ENCODE measurements at regions not wholly inside any gene's neighbourhood (a gene's known extent, or its start where the extent isn't known, plus 50 kb on each side); places are given as distances from the start of the nearest gene placed in this dataset.

DNA sequence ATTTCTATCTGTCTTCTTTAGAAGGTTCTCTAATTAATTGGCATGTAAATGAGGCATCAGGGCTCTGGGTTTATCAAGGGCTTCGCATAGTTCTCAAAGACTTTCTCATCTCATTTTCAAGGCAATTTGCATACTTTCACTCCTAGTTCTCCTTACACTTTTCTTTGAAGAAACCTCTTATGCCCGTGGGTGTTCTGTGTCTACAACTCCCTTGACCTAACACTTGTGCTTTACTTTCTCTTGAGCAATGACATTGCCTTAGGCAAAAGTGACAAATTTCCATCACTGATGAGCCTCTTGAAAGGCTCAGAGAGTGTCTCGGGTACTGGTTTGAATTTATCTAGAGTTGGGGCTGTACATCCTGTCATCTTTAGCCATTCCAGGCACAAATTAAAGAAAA, 74.7 kb upstream of the ITPRID1 start:
- Histone ChIP-seq H3K36me3 (no peaks in the 10 kb centered on the region), H3K9me3 (no peaks in the 10 kb centered on the region), H3K4me1 (no peaks in the 10 kb centered on the region), H3K27me3 (no peaks in the 10 kb centered on the region), H3K27ac (no peak overlapping the region), H3K4me3 (no peak overlapping the region)
- TF ChIP-seq, protein P1, sequence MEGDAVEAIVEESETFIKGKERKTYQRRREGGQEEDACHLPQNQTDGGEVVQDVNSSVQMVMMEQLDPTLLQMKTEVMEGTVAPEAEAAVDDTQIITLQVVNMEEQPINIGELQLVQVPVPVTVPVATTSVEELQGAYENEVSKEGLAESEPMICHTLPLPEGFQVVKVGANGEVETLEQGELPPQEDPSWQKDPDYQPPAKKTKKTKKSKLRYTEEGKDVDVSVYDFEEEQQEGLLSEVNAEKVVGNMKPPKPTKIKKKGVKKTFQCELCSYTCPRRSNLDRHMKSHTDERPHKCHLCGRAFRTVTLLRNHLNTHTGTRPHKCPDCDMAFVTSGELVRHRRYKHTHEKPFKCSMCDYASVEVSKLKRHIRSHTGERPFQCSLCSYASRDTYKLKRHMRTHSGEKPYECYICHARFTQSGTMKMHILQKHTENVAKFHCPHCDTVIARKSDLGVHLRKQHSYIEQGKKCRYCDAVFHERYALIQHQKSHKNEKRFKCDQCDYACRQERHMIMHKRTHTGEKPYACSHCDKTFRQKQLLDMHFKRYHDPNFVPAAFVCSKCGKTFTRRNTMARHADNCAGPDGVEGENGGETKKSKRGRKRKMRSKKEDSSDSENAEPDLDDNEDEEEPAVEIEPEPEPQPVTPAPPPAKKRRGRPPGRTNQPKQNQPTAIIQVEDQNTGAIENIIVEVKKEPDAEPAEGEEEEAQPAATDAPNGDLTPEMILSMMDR (IDR thresholded peaks at IDR 0.05) = no peak
- DNase-seq (no peak), FAIRE-seq (no peak), ATAC-seq (no peak)
- WGBS, 2 donors = 58 to 60% methylated on average over 3 of the region's 3 CpGs
- intact Hi-C loops (cut with DNase I) = no loop called here

DNA sequence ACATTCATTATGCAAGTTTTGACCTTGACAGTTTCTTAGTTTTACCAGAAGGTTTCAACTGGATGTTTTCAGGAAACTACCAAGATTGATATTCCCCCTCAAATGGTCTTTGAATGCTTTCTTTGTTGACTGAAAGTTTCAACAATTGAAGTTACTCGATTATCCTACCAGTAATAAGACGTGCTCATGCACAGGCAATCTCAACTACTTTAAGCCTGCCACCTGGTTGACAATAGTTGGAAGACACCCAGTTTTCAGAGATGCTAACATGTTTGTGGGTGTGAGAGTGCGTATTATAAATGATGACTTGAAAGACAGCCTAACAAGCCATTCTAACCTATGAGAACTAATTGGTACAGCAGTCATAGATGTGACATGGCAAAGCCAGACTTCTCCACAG, 73.4 kb upstream of the ITPRID1 start:
- TF ChIP-seq, protein P1 (IDR thresholded peaks at IDR 0.05) = no peak
- Histone ChIP-seq H3K27me3 (no peaks in the 10 kb centered on the region), H3K9me3 (no peaks in the 10 kb centered on the region), H3K4me3 (no peak overlapping the region), H3K4me1 (no peaks in the 10 kb centered on the region), H3K27ac (no peak overlapping the region), H3K36me3 (no peaks in the 10 kb centered on the region)
- 35 to 50% methylated on average over 3 of the region's 3 CpGs for WGBS, 2 donors
- intact Hi-C loops (cut with DNase I) = loop anchor here in 1 of 3 donors (5.0 to 10.0 kb wide), 2 partner anchors 192 to 294 kb away; no protein-coding TSS in a partner anchor
- no peak for DNase-seq
- no peak for FAIRE-seq
- ATAC-seq = no peak

DNA sequence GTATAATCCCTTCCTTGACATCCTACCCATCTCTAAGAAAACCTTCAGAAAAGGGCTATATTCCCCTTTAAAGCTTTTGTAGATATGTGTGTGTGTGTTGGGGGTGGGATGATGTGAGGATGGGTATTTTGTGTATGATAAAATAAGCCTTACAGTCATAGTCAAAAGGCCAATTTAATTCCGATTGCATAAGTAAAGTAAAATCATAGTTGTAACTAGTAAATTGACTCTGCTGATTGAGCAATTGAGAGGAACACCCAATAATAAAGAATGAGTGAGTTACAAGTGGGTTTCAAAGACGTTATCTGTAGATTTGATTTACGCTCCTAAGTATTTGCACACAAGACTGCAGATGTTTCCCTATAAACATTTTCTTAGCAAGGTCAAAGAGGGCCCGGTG, 71.3 kb upstream of the ITPRID1 start:
- no peak for ATAC-seq
- no peaks in the 10 kb centered on the region for H3K36me3 ChIP-seq
- FAIRE-seq = no peak
- 26 to 27% methylated on average over 4 of the region's 4 CpGs for WGBS, 2 donors
- no peaks in the 10 kb centered on the region for H3K27me3 ChIP-seq
- H3K4me1 ChIP-seq = no peaks in the 10 kb centered on the region
- H3K9me3 ChIP-seq = no peaks in the 10 kb centered on the region
- no peak overlapping the region for H3K4me3 ChIP-seq
- no peak for DNase-seq
- intact Hi-C loops (cut with DNase I) = loop anchor here in 1 of 3 donors (5.0 to 10.0 kb wide), 2 partner anchors 190 to 292 kb away; no protein-coding TSS in a partner anchor
- TF ChIP-seq, protein P1 (IDR thresholded peaks at IDR 0.05) = no peak
- H3K27ac ChIP-seq = no peak overlapping the region

DNA sequence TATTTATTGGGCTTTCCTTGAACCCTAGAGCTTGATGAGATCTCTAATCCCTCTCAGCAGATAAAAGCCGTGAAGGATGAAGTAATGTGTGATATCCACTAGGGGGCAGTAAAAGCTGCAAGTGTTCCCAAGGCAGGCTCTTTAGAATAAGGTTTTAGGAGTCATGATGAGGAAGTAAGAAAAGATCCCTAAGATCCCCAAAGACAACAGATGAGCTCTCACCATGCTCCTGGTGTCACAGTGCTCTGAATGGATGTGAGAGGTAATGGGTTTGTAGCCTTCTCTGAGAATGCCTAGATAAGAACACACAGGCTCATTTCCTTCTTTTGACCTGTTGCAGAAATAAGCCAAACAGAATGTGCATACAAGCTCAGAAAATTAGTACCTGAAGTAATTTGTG, 70.4 kb upstream of the ITPRID1 start:
- Histone ChIP-seq H3K4me3 (no peak overlapping the region), H3K4me1 (no peaks in the 10 kb centered on the region), H3K27me3 (no peaks in the 10 kb centered on the region), H3K9me3 (no peaks in the 10 kb centered on the region), H3K36me3 (no peaks in the 10 kb centered on the region), H3K27ac (no peak overlapping the region)
- DNase-seq (peak in 1 of 6 donors; percentile 12), FAIRE-seq (peak; percentile 78), ATAC-seq (peak; percentile 78 to 97 (median 88))
- TF ChIP-seq, protein P1 (IDR thresholded peaks at IDR 0.05) = peak; percentile 69 to 78 (median 73)
- intact Hi-C loops (cut with DNase I) = loop anchor here in 1 of 3 donors (5.0 to 10.0 kb wide), 2 partner anchors 189 to 291 kb away; no protein-coding TSS in a partner anchor
- 0 to 3% methylated on average over 1 of the region's 1 CpG for WGBS, 2 donors

DNA sequence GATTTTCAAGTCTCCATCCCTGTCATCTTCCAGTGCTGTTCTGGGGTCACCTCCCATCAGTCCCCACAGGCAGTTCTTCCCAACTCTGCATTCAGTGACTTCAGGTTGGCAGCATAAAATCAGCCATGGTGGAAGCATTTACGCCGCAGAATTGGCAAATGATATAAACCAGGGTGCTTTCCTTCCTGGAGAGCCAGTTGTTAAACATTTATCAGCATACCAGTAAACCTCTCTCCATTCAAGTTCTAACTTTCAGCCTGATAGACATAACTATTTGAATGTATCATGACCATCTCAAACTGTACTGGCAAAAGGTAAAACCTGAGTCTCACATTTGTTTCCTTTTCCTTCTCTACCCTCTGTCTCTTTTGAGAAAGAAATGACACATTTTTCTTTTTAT, 69.7 kb upstream of the ITPRID1 start:
- Histone ChIP-seq H3K36me3 (no peaks in the 10 kb centered on the region), H3K4me3 (no peak overlapping the region), H3K27ac (no peak overlapping the region), H3K27me3 (no peaks in the 10 kb centered on the region), H3K9me3 (no peaks in the 10 kb centered on the region), H3K4me1 (no peaks in the 10 kb centered on the region)
- DNase-seq = no peak
- intact Hi-C loops (cut with DNase I) = loop anchor here in 1 of 3 donors (5.0 to 10.0 kb wide), 2 partner anchors 188 to 291 kb away; no protein-coding TSS in a partner anchor
- 28 to 31% methylated on average over 2 of the region's 2 CpGs for WGBS, 2 donors
- FAIRE-seq = no peak
- ATAC-seq = peak in 1 of 4 donors; percentile 66
- TF ChIP-seq, protein P1 (IDR thresholded peaks at IDR 0.05) = no peak

Measured in pancreas (tissue), 10 donors.